ENCODE measurements at regions not wholly inside any gene's neighbourhood (a gene's known extent, or its start where the extent isn't known, plus 50 kb on each side); places are given as distances from the start of the nearest gene placed in this dataset.

- TF ChIP-seq CBX3 (IDR thresholded peaks at IDR 0.05; ENCODE audit: low read depth) = no peak
- TF ChIP-seq ELF1 (IDR thresholded peaks at IDR 0.05; ENCODE audit: borderline replicate concordance, low read depth) = no peak
- TF ChIP-seq MAX (IDR thresholded peaks at IDR 0.05) = no peak
- TF ChIP-seq SRF (IDR thresholded peaks at IDR 0.05; ENCODE audit: low read depth) = no peak
Observed at GRCh38 chr12:124422570-124423523, 128.0 kb downstream of the RFLNA start (continued).

- peak; percentile 75 for ATAC-seq
- H3K4me2 ChIP-seq (ENCODE audit: low read length) = peak overlapping the region; percentile 95
- no peak overlapping the region for H2AFZ ChIP-seq (ENCODE audit: low read depth, low read length, poor library complexity, severe bottlenecking)
- DNase-seq (ENCODE audit: low read depth, low spot score) = no peak
- H3K27ac ChIP-seq (ENCODE audit: low read depth, low read length) = peak overlapping the region; percentile 99; the same call in 1 of the 2 replicates
- intact Hi-C loops (cut with micrococcal nuclease) = no loop called here
- ChIA-PET CTCF (no interaction called here), POLR2A (no interaction called here), RAD21 (ENCODE audit: low non-redundant PET in 1 of 2, low total read pairs in 2 of 2, uncharacterized antibody in 2 of 2, unreplicated experiment in 2 of 2) (no interaction called here)
- peaks cover 29 to 35% of the 10 kb centered on the region in 2 experiments for H3K4me1 ChIP-seq (ENCODE audit: control insufficient read depth in 1 of 2, insufficient read depth in 2 of 2, low read length in 2 of 2)
- H3K36me3 ChIP-seq (ENCODE audit: control insufficient read depth in 1 of 2, insufficient read depth in 2 of 2, low read length in 2 of 2) = peaks cover 4 to 20% of the 10 kb centered on the region in 2 experiments; a peak in 3 of 4 replicates
- BruUV-seq (replicated peaks) = no TSS peak
- TF ChIP-seq RAD21 (IDR thresholded peaks at IDR 0.05; ENCODE audit: low read depth) = no peak
- no peak for TF ChIP-seq CEBPB (IDR thresholded peaks at IDR 0.05; ENCODE audit: low read depth)
- no peak for TF ChIP-seq POLR2AphosphoS5 (IDR thresholded peaks at IDR 0.05; ENCODE audit: low read depth, low read length)
- no peak for TF ChIP-seq FOSL1 (IDR thresholded peaks at IDR 0.05; ENCODE audit: low read depth)
- peak; percentile 23 for TF ChIP-seq YY1 (IDR thresholded peaks at IDR 0.05; ENCODE audit: extremely low read depth, insufficient replicate concordance, low read depth, low read length)
- peak overlapping the region; percentile 71 for H3K9ac ChIP-seq (ENCODE audit: low read length)
- no peaks in the 10 kb centered on the region for H3K9me2 ChIP-seq (ENCODE audit: insufficient read depth)
- H3K79me2 ChIP-seq (ENCODE audit: insufficient read depth, low read length) = no peaks in the 10 kb centered on the region
- peak overlapping the region; percentile 40 to 57 for H3K4me3 ChIP-seq (replicated peaks in 1 of 2; ENCODE audit: low read depth in 1 of 2, low read length in 2 of 2)
- no peaks in the 10 kb centered on the region for H3K9me3 ChIP-seq (ENCODE audit: control insufficient read depth in 1 of 2, insufficient read depth in 1 of 2, low read depth in 1 of 2, low read length in 2 of 2)
- H4K20me1 ChIP-seq (ENCODE audit: insufficient read depth) = no peaks in the 10 kb centered on the region
- no peaks in the 10 kb centered on the region for H3K27me3 ChIP-seq (ENCODE audit: insufficient read depth, low read length)
Observed at GRCh38 chr12:124422142-124422569, 127.3 kb downstream of the RFLNA start.
